Kidney glomerular epithelial cell (primary cell): ENCODE measurements at regions not wholly inside any gene's neighbourhood (a gene's known extent, or its start where the extent isn't known, plus 50 kb on each side); places are given as distances from the start of the nearest gene placed in this dataset.

ENCODE experiments used
- DNase-seq: peaks from one replicate; lab custom pipeline; 2025; lab: John Stamatoyannopoulos, UW

- no peak for DNase-seq
These were observed 225.9 kb upstream of the DPH6 start for GRCh38 chr15:35771746-35772442.

GRCh38 chr15:35774653-35775052 lies 228.7 kb upstream of the DPH6 start:
- DNase-seq, result no peak

DNA sequence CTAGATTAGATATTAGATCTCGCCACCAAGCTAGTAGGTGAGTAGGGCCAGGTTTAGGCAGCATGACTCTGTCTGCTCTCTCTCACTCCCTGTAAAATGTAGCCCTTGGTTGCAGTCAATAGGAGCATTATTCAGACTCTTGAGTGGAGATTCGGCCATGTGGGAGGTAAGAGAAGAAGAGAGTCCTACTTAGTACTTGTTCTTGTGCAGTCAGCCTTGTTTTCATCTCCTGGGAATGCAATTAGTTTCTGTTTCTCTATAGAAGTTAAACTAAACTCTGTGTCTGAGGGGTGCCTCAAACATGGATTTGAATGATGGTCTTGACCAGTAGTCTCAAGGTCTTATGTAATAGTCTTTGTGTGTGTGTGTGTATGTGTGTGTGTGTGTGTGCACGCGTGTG lies 229.5 kb upstream of the DPH6 start:
- DNase-seq, result no peak

GRCh38 chr15:35777061-35777460 lies 231.1 kb upstream of the DPH6 start:
- no peak for DNase-seq

DNA sequence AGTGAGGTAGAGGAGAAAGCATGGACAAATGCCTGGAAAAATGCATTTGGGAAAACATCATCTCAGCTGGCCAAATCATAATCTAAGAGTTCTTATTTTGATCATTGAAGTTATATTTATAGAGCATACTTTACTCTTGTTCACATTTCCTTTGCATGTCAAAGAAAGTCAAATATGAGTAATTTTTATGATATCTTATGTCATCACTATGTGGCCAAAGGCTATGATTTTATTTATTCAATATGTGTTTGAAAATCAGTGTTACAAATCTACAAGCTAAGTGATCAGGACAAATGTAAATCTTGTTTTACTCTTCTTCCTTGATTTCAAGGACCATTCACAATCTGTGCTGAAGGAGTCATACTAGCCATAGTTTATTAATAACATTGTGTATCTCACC lies 237.2 kb upstream of the DPH6 start:
- DNase-seq, result no peak

- peak; percentile 4 for DNase-seq
These were observed 238.8 kb upstream of the DPH6 start for GRCh38 chr15:35784745-35785144.

DNA sequence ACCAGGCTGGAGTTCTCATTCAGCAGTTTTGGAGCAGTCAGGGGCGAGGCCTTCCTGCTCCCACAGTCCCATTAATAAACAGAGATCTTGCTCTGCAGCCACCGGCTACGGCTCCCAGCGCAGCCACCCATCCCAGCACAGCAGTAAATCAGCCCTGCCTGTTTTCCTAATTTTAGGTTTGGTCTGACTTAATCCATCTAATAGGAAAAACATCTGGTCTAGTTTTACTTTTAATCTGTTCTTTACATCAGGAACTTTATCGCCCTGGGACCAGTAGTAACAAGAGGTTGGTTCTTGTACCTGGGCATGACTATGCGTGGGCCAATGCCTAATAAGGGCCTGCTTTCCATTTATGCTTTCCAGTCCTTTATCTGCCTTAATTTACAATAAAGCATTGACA lies 264.0 kb upstream of the DPH6 start:
- DNase-seq, result no peak

- no peak for DNase-seq
These were observed 267.6 kb upstream of the DPH6 start for GRCh38 chr15:35813573-35813972.

- no peak for DNase-seq
These were observed 272.9 kb upstream of the DPH6 start for GRCh38 chr15:35818846-35819245.

- no peak for DNase-seq
These were observed 276.2 kb upstream of the DPH6 start for GRCh38 chr15:35822153-35822552.

- no peak for DNase-seq
These were observed 281.2 kb upstream of the DPH6 start for GRCh38 chr15:35827141-35827540.

DNA sequence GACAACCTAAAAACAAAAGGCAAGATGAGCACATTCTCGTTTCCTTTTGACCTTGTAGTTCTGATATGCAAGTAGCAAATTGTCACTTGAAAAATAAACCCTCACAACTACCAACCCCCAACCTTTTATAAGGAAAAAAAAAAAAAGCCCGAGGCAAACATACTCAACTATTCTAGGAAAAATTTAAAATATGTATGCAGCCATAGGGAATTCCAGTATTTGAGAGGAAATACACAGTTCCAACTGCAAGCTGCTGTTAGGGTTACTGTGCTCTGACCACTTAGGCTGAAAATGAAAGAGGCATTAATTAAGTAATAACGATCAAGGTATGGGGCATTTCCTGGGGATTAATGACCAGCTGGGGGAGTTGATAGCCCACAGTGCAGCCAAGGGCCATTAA lies 281.9 kb upstream of the DPH6 start:
- no peak for DNase-seq

DNA sequence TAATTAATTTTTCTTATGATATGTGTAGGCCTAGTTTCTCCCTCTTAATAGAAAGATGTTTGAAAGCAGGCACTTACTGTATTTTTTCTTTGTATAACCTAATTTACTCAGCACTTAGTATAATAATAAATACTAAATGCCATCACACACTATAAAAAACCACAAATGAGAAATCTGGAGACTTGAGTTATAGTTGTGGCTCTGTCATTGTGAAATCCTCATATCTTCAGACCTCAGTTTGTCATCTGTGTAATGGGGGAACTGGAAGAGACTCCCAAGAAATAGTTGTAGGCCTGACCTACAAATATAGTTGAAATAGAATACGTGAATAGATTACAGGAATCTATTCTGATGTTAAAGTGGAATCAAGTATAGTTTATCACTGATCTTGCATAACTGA lies 287.6 kb upstream of the DPH6 start:
- no peak for DNase-seq

GRCh38 chr15:35834216-35834830 lies 288.4 kb upstream of the DPH6 start:
- DNase-seq, result no peak

GRCh38 chr15:35834866-35835265 lies 288.9 kb upstream of the DPH6 start:
- no peak for DNase-seq

DNA sequence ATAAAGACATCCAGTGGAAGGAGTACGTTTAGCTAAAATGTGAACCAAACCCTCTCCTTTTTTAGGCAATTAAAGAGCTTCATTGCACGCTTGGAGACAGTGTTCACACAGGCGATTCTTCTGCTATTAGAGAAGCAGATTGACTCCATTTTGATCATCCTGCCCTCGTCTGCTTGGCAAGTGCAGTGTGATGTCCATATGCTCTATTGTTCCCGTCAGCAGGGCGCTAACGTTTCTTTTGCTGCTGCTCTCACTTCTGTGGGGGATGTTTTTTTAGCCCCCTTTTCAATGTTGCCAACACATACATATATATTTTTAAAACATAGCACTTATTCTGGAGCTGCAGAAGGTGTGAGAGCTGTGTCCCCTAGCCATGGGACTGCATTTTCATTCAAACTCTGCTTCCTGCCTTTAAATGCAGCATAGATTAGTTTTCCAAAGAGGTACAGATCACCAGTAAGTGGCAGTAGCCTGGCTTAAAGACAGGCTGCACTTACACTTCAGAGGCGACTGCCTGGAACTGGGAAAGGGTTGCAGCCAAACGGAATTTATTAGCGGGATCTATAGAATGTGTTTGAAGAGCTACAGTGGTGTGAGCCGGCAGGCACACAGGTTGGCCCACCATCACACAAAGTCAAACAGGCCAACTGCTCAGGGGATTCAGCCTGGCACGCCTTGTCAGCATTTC lies 292.6 kb upstream of the DPH6 start:
- DNase-seq, result no peak

GRCh38 chr15:35842631-35843030 lies 296.7 kb upstream of the DPH6 start:
- DNase-seq, result no peak

DNA sequence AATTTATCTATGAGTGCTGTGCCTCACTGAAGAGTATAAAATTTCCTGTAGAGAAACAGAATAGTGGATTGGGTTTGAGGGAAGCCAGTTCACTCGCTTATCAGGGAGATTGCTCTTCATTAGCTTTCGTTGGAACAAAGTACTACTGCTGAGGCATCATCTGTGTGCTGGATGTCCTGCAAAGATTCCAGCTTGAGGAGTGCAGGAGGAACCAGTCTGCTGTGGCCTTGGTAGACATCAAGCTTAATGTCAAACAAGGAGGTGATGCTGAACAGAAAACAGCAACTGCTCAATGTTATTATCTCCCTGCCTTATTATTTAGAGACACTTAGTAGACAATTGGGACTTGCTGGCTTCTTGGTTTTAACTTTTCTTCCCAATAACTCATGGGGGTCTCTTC lies 297.5 kb upstream of the DPH6 start:
- no peak for DNase-seq

- no peak for DNase-seq
These were observed 304.3 kb upstream of the DPH6 start for GRCh38 chr15:35850284-35850683.

GRCh38 chr15:35851491-35851890 lies 305.5 kb upstream of the DPH6 start:
- no peak for DNase-seq

- DNase-seq, result no peak
These were observed 307.1 kb upstream of the DPH6 start for GRCh38 chr15:35852818-35853624.

DNA sequence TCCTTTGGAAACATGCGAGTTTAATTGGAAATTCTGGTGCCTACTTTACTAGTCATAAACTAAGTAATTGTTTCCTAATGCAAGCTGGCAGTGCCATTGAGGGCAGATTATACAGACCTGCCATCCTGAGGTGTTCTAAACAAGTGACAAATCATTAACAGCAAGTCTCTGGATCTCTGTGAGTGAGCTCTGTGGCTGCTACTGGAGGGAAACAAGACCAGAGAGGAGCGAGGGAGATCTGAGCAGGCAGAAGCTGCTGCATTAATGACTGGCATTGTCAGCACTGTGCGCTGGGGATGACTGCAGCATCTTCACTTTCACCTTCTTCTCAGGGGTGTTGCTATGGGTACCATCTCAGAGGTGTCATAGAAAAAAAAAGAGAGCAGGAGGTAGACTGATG lies 308.4 kb upstream of the DPH6 start:
- DNase-seq, result no peak
